Nephron progenitor cell (in vitro differentiated cells): ENCODE measurements at regions not wholly inside any gene's neighbourhood (a gene's known extent, or its start where the extent isn't known, plus 50 kb on each side); places are given as distances from the start of the nearest gene placed in this dataset.

Experiments used
- DNase-seq: peaks from one replicate; pipeline ENCODE4 v3.0.0; 2021
- H3K27ac Mint-ChIP-seq: 2 replicates; pipeline ENCODE4 v1.8.0; 2021; ENCODE audit warnings: mild to moderate bottlenecking, moderate library complexity, mixed read lengths
- H3K27me3 Mint-ChIP-seq: 2 replicates; pipeline ENCODE4 v1.8.0; 2021; ENCODE audit warnings: mild to moderate bottlenecking, low read depth, mixed read lengths; ENCODE audit not compliant: poor library complexity
- H3K36me3 Mint-ChIP-seq: 2 replicates; pipeline ENCODE4 v1.8.0; 2021; ENCODE audit warnings: low read depth, mixed read lengths
- H3K4me1 Mint-ChIP-seq: 2 replicates; pipeline ENCODE4 v1.8.0; 2021; ENCODE audit warnings: mixed read lengths
- H3K4me3 Mint-ChIP-seq: 2 replicates; pipeline ENCODE4 v1.8.0; 2021; ENCODE audit warnings: mild to moderate bottlenecking, moderate library complexity, mixed read lengths
- H3K9me3 Mint-ChIP-seq: 2 replicates; pipeline ENCODE4 v1.8.0; 2021; ENCODE audit warnings: mild to moderate bottlenecking, moderate library complexity, mixed read lengths
- CTCF ChIP-seq: fragments of 200-600 bp; sonication (generic); IDR thresholded peaks from 2 replicates; pipeline ENCODE4 v1.5.0; 2021; ENCODE audit warnings: antibody characterized with exemption

DNA sequence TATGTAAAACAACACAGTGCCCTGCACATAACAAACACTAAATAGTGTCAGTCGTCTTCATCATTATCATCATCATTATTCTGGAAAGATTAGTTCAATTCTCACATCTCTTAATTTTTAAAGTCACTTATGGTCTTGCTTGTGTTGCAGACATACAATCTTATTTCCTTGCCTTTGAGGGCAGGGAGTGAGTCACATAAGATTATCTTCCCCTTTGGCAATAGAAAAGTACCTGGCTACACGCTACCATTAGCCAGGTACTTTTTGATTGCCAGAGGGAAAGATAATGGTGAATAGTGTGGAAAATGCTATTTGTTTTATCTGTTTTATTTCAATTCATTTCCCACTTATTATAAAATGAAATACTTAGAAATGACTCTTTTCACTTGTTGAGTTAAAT lies 76.6 kb upstream of the RMDN2 start:
- TF ChIP-seq CTCF = no peak
- H3K27me3 Mint-ChIP-seq = no peaks in the 10 kb centered on the region
- no peak overlapping the region for H3K27ac Mint-ChIP-seq
- H3K9me3 Mint-ChIP-seq = peaks cover 7% of the 10 kb centered on the region
- H3K4me3 Mint-ChIP-seq = no peak overlapping the region
- H3K36me3 Mint-ChIP-seq = no peaks in the 10 kb centered on the region
- peaks cover 12% of the 10 kb centered on the region for H3K4me1 Mint-ChIP-seq
- DNase-seq = no peak

DNA sequence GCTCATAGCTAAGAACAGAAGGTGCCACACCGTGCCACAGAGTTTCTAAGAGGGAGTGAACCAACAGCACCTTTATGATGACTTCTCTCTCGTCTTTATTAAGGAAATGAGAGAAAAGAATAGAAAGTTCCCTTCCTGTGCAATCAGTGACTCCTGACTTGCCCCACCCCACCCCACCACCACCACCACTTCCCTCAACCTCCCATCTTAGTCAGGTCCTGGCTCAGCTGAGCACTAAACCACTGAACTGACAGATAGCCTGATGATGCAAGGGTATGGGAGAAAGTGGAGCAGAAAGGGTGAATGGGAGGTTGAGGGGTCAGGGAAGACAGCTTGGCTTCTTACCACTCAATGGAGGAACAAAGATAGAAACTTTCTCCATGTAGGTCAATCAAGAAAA lies 75.2 kb upstream of the RMDN2 start:
- Mint-ChIP-seq H3K36me3 (no peaks in the 10 kb centered on the region), H3K9me3 (peaks cover 4% of the 10 kb centered on the region), H3K27me3 (no peaks in the 10 kb centered on the region), H3K27ac (no peak overlapping the region), H3K4me1 (peaks cover 12% of the 10 kb centered on the region), H3K4me3 (no peak overlapping the region)
- DNase-seq = no peak
- no peak for TF ChIP-seq CTCF

DNA sequence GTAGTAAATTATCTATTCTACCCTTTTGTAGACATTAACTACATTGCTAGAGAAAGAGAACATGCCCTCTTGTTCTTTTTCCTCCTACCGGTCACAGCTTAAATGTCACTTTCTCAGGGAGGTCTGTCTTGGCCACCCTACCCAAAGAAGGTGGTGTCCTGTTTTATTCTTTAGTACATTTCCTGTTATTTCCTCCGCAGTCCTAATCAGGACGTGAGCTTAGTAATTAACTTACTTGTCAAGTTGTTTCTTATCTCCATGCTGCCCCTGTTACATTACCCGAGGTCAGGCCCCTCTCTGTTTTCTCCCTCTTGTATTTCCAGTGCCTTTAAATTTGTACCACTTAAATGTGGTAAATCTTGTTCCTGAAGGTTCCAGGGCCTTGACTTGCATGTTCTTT lies 73.7 kb upstream of the RMDN2 start:
- Mint-ChIP-seq H3K27me3 (peaks cover 11% of the 10 kb centered on the region), H3K36me3 (no peaks in the 10 kb centered on the region), H3K27ac (peak overlapping the region; percentile 21), H3K4me3 (no peak overlapping the region), H3K4me1 (peaks cover 12% of the 10 kb centered on the region), H3K9me3 (no peaks in the 10 kb centered on the region)
- no peak for DNase-seq
- TF ChIP-seq CTCF = no peak

- peaks cover 11% of the 10 kb centered on the region for H3K27me3 Mint-ChIP-seq
- no peak overlapping the region for H3K4me3 Mint-ChIP-seq
- H3K9me3 Mint-ChIP-seq = no peaks in the 10 kb centered on the region
- no peaks in the 10 kb centered on the region for H3K36me3 Mint-ChIP-seq
- H3K27ac Mint-ChIP-seq = peak overlapping the region; percentile 21
- no peak for DNase-seq
- no peak for TF ChIP-seq CTCF
- peaks cover 12% of the 10 kb centered on the region for H3K4me1 Mint-ChIP-seq
These were observed 73.1 kb upstream of the RMDN2 start for GRCh38 chr2:37851828-37852584.

GRCh38 chr2:37852585-37853014 lies 72.5 kb upstream of the RMDN2 start:
- no peak for DNase-seq
- no peak overlapping the region for H3K4me3 Mint-ChIP-seq
- H3K27ac Mint-ChIP-seq = no peak overlapping the region
- peaks cover 11% of the 10 kb centered on the region for H3K27me3 Mint-ChIP-seq
- peaks cover 16% of the 10 kb centered on the region for H3K4me1 Mint-ChIP-seq
- TF ChIP-seq CTCF = no peak
- H3K9me3 Mint-ChIP-seq = no peaks in the 10 kb centered on the region
- H3K36me3 Mint-ChIP-seq = no peaks in the 10 kb centered on the region

DNA sequence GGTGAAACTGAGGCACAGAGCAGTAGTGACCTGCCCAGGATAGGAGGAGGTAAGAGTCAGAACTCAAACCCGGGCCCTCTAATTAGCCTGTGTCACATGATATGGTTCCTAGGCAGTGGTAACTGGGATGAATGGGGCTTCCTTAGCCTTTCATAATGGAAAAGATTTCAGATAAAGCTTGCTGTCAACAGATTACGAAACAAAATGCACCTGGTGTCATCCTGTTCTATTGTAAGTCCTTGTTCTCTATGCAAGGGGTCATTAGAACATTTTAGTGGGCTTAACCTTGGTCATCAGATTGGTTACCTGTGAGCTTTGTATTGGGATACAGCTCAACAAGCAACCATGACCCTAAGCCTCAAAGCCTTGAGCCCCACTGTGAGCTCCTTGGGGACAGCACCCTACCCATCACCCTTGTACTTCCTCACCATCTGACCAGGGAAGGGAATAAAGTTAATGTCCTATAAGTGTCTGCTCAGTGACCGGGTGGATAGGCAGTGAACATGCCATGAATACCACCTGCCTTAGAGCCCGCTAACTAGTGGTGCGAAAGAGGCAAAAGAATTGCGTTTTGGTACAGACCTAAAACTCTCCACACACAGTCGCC lies 70.3 kb upstream of the RMDN2 start:
- H3K4me3 Mint-ChIP-seq = no peak overlapping the region
- DNase-seq = no peak
- H3K9me3 Mint-ChIP-seq = peaks cover 9% of the 10 kb centered on the region
- no peak for TF ChIP-seq CTCF
- H3K27ac Mint-ChIP-seq = peak overlapping the region; percentile 61
- peaks cover 19% of the 10 kb centered on the region for H3K4me1 Mint-ChIP-seq
- H3K27me3 Mint-ChIP-seq = peaks cover 15% of the 10 kb centered on the region
- no peaks in the 10 kb centered on the region for H3K36me3 Mint-ChIP-seq
